ENCODE measurements at regions not wholly inside any gene's neighbourhood (a gene's known extent, or its start where the extent isn't known, plus 50 kb on each side); places are given as distances from the start of the nearest gene placed in this dataset.

DNA sequence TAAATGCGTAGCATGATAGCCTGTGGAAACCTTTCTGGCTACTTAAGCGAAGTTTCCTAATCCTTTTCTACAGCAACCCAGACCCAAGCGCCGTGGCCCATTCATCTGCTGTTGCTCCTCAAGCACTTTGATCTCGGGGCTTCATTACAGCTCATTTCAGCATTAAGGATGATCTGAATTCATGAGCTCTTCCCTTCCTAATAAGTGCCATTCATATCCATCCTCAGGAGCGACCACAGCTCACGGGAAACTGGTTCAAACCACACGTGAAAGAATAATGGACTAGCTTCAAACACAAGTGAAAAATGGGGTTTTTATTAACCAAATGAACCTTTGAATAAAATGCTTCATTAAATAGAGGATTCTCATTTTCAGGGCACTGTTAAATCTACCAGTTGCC, 202.6 kb upstream of the LEF1 start:
- in situ Hi-C loops (cut with MboI; ENCODE audit: low sequenced_read_pairs): no loop called here

DNA sequence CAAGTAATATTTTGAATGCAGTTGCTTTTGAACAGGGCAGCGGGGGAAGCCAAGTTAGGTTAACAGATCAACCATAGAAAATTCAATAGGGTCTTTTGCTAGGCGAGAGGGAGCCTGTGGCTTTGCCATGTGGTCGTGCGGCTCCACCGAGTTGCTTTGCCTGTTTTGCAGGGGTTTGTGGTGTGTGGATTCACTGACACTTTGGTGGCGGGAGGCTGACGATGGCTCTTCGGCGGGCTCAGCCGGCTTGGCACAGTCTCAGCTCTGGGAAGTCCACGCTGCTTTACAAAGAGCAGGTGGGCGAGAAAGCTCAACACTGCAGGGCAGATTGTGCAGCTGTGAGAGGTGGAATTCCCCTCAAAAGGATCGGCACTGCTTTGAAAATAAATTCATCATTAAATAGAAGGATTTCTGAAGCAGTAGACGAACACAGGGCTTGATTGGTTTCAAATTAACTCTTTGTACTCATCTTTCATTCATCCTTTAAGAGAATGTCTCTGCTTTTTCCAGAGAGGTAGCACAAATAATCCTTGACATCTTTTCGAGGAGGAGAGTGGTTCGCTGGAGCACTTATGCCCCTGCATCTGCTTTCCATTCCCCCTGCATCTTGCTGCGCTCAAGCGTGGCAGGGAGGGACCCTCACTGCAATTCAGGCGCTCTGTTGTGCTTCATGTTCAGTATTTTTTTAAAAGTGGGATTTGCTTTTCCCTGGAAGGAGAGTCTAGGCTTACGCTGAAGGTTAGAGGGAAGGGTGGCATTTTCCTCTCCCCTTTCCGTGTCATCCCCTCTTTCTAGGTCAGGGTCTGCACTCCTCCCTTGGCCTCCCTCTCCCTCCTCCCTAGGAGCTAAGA, 201.8 kb upstream of the LEF1 start:
- in situ Hi-C loops (cut with MboI; ENCODE audit: low sequenced_read_pairs): no loop called here

DNA sequence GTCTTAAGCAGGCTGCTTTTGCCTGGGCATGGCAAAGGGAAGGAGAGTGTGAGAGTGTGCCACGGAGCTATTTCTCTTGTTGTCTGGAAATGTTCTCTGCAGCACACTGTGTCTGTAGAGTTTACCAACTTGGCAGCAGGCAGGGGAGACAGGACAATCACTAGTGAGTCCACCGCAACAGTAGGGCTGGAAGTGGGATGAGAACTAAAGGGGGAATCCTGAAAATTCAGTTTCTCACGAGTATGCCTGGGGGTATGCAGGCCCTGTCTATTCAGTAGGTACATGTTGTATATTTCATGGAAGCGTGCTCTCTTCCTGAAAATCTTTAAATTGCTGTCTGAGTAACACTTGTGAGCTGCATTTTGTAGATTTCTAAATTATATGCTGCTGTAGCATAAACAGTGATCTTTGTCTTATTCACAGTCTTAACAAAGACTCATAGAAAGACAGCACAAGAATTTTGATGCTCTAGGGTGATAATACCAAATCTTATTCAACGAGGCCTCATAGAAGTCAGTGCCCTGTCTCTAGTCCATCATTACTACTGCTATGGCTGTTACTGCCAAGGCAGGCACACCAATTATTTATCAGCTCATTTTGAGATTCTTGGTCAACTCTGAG, 200.4 kb upstream of the LEF1 start:
- in situ Hi-C loops (cut with MboI; ENCODE audit: low sequenced_read_pairs): no loop called here

DNA sequence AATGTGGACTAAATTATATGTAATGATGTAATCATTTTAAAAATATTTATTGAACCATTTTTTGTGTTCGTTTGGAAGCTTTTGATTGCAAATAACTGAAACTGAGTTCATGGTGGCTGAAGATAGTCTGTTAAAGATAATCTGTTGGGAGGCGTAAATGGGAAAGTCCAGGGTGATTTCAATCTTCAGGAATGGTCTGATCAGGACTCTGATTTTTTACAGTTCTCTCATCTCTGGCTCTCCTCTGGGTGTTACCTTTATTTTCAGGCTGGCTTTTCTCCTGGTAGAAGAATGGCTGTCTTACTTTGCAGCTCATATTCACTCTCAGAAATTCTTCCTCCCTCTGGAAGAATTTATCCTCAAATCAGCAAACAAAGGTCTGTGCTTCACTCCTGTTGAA, 199.0 kb upstream of the LEF1 start:
- in situ Hi-C loops (cut with MboI; ENCODE audit: low sequenced_read_pairs): no loop called here

DNA sequence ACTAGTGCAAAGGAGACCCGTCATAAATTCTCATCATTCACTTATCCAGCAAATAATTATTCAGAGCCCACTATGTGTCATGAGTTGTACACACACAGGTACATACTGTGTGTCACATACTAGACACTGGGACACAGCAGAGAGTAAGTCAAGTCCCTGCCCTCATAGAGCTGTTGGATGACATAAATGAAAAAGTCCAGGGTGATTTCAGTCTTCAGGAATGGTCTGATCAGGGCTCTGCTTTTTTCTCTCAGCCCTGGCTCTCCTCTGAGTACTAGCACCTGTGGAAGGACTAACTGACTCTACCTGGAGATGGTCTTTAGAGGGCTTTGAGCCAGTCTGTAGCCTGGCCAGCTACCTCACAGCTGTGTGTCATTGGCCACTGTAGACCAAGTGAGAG, 198.0 kb upstream of the LEF1 start:
- in situ Hi-C loops (cut with MboI; ENCODE audit: low sequenced_read_pairs): no loop called here

DNA sequence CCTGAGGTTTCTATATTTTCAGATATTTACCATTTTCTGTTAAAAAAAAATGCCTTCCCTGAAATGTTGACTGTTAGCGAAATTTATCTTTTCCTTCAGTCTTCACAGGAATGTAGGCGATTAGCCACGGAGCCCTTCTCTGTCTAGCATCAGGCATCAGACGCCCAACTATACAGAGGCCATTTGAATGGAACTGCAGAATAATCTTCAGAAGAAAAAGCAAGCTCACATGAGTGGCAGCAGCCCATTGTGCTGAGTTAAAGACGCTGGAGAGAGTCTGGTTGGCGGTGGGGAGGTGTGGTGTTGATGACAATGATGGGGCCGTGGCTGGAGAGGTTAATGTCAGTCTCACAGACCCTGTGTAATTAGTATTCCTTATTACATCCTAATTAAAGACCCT, 196.8 kb upstream of the LEF1 start:
- in situ Hi-C loops (cut with MboI; ENCODE audit: low sequenced_read_pairs): no loop called here

DNA sequence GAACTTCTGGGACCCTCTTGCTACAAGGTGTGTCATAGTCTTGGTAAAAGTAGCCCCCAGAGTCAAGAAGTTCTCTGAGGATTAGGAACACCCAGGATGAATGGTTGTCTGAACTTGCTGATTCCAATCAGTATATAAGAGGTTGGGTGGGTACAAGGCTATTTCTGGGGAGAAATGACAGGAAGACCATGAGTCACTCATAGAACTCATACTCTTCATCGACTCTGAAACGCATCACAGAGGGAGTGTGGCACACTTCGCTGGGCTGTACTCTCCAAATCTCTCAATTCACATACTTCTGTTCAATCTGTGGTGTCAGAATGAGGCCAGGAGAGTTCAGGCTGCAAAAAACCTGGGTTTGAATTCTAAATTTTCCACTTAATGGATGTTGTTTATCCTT, 193.2 kb upstream of the LEF1 start:
- in situ Hi-C loops (cut with MboI; ENCODE audit: low sequenced_read_pairs): no loop called here

DNA sequence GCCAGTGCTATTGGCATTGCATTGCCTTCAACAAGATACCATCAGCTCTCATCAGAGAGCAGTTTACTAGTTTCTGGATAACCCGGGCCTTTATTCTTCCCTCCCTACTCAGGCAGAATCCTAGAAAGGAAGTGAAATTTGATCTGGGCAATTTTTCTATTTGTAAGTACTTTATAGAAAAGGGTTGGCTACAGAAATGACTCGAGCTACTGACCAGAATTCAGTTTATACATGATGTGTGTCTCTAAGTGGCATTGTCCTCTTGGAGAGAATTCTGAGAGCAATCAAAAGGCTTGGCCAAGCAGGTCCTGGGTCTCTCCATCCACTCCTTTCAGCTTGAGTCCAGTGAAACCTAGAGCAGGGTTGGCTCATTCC, 192.7 kb upstream of the LEF1 start:
- in situ Hi-C loops (cut with MboI; ENCODE audit: low sequenced_read_pairs): no loop called here

DNA sequence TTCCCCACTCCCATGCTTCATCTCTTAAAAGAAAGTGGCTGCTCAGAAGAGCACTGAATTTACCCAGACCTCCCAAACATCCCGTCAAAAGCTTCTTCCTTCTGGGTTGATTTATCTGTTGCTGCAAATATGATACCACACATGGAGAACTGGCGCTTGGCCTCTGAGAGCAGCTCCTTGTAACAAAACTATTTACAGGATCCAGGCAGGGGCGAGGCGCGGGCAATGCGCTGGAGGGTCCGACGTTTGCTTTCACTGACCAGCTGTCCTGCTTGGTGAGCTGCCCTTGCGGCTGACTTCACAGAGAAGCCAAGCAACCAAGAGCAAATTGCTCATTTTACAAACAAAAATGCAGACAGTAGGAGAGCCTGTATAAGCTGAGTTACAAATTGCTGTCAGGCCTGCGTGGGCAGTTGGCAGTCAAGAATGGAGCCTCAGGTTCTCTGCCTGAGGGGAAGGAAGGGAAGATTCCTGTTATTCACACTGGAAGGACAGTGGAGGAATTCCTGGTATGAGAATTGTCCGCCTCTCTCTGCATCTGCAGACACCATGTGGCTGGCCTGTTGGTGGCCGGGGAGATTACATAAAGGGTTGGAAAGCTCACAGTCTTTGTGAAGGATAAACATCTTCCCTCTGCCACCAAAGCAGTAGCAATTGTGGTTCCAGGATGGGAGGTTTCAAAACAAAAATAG, 192.2 kb upstream of the LEF1 start:
- in situ Hi-C loops (cut with MboI; ENCODE audit: low sequenced_read_pairs): no loop called here

DNA sequence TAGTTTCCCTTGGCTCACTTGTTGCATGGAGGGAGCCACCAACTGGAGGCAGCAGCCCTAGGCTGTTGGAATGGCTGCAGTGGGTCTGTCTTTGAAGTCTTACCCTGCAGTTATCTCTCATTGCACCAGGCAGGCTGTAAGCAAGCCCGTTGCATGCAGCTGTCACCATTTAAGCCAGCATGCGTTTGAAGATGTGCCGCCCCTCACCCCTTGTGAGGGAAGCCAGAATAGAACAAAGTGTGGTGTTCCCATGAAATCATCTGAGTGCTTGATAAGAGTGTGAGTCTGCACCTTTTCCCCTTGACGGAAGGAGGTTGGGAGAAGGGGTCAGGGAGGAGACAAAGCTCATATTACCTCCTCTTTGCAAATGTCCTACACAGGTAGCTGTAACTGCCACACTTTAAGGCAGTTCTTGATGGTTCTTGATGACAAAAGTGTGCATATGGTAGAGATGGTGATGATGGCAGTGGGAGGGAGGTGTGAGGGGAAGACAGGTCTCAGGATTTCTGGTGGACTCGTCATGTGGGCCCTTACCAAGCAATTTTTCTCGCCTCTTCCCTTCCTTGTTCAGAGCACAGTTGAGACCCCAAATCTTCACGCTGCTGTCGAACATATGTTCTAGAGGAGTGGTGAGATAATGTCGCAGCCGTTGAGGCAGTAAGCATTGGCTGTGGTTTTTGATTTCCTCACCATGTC, 191.4 kb upstream of the LEF1 start:
- in situ Hi-C loops (cut with MboI; ENCODE audit: low sequenced_read_pairs): no loop called here

DNA sequence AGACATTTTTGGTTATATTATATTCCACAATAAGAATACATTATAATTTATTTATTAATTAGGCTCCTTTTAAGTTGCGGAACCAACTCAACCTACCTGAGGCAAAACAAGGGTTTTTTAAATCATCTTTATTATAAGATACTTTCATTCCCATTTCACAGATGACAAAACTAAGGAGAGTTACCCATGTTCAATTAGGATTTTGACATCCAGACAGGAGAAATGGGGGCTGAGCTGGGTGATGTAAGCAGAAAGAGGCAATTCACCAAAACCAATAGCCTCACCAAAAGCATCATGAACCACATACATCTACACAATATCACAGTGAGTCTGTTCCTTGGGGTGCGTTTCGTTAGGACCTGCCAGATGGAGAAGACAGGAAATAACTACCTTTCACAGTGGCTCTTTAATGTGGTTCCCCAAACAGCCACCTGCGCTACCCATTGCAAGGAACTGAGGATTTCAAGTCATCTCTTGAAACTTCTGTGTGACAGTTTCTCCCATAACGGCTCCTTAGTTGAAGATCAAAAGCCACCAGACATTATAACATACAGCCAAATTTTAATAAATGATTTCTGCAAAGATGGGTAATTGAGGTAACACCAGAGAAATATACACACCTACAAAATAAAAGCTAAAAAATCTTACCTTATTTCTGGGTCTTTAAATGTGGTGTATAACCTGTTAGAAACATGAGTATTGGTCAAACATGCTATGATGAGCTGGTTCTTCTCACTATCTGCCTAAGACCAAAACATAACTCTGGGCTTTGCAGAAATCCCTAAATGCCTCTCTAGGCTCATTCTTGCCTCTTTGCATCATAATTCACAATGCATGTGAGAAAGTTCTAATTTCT, 190.6 kb upstream of the LEF1 start:
- in situ Hi-C loops (cut with MboI; ENCODE audit: low sequenced_read_pairs): no loop called here

DNA sequence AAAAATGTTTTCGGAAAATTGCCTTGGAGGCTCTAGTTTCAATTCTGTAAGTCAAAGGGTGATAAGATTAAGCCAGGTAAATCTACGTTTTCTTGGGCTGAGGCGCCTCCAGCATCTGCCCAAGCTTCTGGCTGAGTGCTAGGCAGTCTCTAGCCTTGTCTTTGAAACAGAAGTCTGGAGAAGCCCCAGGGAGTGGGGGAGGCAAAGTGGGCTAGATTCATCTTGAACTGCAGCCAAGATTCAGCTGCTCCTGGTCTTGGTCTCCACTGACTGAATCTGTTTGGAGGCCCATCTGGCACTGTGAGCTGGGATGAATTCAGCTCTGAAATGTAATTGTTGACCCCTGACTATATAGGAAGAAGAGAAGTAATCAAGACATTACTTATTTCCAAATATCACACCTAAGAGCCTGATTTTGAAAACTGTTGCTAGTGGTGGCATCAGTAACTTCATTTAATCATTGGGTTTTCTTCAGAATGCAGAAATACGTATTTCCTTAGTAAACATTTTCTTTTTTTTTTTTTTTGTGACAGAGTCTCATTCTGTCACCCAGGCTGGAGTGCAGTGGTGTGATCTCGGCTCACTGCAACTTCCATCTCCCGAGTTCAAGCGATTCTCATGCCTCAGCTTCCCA, 187.3 kb upstream of the LEF1 start:
- in situ Hi-C loops (cut with MboI; ENCODE audit: low sequenced_read_pairs): no loop called here

DNA sequence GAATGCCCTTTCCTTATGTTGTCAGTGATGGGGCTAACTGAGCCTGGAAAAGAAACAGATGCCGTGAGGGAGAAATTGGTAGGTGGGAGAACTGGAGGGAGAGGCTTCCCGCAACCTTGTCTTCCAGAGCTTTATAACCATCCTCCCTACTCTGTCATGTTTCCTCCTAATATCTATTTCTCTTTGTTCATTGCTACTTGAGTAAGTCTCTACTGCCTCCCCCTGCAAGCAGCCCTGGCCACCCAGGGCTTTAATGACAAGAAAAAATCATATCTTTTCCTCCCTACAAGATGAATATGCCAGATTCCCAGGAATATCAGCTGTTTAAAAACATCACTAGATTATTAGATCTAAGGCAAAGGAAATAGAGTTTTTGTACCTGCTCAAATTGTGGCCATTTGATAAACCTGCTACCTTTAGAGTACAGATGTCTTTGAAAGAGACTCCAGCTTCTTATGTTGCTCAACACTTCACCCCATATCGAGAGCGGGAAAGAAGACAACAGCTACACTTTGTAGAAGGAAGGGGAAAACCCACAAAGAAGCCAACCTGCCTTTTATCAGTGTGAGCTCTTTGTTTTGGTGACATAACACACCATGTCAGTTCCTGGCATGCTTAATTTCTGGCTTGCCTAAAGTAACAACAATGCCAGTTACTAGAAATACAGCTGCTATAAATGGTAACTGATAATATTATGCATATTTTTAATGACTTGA, 186.6 kb upstream of the LEF1 start:
- in situ Hi-C loops (cut with MboI; ENCODE audit: low sequenced_read_pairs): no loop called here

DNA sequence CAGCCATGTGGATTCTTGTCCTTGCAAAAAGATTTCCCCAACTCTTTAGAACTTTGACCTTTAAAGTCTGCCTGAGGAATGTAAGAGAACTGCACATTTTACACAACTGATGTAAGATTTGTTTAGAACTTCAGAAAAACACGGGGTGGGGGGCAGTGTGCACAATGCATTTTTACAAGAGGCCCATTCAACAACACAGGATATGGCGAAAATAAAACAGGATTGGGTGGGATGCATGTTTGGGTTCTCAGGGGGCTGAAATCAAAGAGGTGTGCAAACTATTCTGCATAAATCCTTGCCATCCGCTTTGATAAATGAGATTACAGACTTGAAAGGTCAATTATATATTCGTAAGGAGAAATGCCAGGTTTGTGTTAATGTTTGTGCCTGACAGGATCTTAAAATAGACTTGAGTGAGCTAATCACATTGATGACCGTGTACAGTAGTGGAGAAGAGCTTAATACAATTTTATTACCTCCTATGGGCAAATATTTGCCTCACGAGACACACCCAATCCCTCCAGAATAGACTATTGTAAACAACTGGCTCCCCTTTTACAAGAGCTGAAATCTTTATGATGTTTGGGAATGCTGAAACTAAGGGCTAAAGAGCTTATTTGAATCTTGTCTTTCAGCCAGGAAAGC, 184.1 kb upstream of the LEF1 start:
- in situ Hi-C loops (cut with MboI; ENCODE audit: low sequenced_read_pairs): no loop called here

DNA sequence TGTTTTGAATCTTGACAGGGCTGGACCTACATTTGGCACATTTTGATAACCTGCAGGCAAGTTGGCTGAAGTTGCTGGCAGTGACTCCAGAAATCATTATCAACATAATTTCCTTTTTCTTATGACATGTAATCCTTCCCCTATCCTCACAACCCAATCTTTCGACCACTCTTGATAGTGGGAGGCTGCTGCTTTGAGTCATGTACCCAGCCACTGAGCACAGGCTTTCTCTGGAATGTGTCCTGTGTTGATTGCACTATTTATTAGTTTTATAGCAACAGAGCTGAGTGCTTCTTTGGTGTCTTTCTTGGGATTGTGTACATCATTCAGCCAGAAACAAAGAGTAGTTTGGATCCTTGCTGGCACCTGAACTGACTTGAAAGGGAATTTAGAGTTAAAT, 183.1 kb upstream of the LEF1 start:
- in situ Hi-C loops (cut with MboI; ENCODE audit: low sequenced_read_pairs): no loop called here

DNA sequence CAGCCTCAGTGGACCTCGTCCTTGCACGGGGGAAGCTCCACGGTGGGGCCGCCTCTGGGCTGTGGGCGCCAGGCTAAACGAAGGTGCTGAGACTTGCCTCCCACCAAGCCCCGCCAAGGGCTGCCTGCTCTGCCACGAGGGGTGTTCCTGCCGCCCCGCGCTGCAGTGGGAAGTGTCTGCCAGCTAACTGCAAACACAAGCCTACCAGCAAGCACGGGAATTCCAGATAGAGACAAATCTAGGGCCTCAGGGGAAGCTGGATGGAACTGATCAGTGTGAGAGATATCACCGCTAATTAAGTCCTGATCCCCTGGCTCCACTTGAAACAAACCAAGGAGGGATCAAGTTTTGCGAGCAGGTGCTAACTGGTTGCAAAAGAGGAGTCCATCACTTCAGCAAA, 181.6 kb upstream of the LEF1 start:
- in situ Hi-C loops (cut with MboI; ENCODE audit: low sequenced_read_pairs): no loop called here

DNA sequence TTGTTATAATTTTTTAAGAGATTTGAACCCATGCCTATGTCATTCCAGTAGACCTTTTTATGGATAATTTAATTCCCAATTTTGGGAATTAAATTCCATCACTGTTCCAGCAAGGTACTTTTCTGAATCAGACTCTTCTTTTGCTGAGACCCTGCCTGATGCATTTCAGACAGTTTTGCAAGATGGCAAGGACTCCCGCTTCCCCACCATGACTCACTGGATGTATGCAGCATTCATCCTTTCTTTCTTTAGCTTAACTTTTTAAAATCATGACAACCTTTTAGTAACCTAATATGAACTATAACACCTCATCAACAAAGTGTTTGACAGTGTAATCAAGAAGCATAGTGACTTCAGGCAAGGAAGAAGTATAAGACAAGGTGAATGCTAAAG, 178.1 kb upstream of the LEF1 start:
- in situ Hi-C loops (cut with MboI; ENCODE audit: low sequenced_read_pairs): no loop called here

DNA sequence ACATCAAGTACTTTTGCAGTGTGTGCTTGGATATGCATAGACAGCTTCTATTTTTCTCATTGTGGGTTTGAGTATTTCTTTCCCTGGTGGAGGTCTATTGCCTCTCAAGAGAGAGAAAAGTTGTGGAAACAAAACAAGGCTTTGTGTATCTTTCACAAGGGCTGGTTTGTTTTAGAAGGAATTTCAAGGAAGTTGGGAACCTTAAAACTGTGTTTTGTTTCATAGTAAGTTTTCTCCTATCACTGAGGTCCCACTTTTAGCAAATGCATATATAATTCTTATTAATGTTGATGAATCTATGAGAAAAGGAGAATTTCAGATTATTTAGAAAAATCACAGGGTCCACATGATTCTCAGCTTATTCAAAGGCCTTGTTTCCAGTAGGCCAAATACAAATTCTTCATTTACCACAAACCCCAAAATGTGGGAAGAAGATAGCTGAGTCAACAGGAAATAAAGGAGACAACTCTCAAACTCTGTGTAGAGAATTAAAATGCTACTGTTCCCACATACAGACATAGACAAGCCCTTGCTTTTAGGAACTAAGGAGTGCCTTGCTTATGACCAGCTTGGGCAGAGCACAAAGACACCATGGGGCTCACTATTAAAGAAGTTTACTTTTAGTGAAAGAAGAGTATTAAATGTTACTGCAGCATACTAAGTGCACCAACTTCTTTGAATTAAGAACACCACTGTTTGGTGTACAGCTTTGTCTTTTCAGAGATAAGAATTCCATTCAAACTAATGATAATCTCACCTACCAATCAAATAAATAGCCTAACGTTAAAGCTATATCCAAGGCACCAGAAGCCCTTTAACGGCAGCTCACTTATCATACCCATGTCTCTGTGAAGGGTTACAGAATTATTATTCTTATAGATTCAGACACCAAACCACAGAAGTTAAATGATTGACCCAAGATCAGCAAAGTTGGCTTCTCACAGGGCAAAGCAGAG, 177.4 kb upstream of the LEF1 start:
- in situ Hi-C loops (cut with MboI; ENCODE audit: low sequenced_read_pairs): no loop called here
